HK-2 (cell line): ENCODE measurements at regions not wholly inside any gene's neighbourhood (a gene's known extent, or its start where the extent isn't known, plus 50 kb on each side); places are given as distances from the start of the nearest gene placed in this dataset.
A peak's percentile ranks its signal among the peaks of the same experiment; 100 is the strongest.

Experiments used
- DNase-seq: peaks from one replicate; pipeline ENCODE4 v3.0.0-alpha.2; 2018; ENCODE audit not compliant: unreplicated experiment

DNA sequence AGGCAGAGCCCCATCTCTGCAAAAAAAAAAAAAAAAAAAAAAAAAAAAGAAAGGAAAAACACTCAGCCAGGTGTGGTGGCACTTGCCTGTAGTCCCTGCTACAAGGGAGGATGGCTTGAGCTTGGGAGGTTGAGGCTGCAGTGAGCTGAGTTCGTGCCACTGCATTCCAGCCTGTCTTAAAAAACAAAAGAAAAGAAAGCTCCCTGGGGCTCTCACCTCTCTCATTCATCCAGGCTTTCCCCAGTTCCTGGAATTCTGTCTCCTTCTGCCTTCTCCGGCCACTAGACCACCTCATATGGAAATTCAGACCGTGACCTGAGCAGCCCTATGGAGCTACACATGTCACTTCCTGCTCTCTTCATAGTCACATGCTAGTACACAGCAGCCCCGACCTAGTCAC, 101.1 kb upstream of the TAB2 start:
- no peak for DNase-seq

- DNase-seq: no peak
Measured at GRCh38 chr6:149217466-149217888, 100.0 kb upstream of the TAB2 start.

- DNase-seq: no peak
Measured at GRCh38 chr6:149218471-149218870, 99.0 kb upstream of the TAB2 start.

DNA sequence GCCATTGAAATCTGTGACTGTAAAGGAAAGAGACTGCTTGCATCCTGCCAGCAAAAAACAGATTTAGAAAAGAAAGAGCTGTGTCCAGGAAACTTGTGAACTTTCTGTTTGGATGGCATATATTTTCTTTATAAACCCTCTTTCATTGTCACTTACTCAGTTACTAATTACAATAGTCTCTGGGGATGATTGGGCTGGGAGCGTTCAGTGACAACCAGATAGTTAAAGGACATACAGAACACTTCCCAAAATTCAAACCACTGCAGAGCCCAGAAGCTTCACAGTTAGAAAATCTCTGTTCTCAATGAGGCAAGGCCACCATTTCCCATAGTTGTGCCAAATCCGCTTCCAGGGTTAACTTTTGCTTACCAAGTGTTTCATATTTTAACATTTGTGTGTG, 98.6 kb upstream of the TAB2 start:
- no peak for DNase-seq

DNA sequence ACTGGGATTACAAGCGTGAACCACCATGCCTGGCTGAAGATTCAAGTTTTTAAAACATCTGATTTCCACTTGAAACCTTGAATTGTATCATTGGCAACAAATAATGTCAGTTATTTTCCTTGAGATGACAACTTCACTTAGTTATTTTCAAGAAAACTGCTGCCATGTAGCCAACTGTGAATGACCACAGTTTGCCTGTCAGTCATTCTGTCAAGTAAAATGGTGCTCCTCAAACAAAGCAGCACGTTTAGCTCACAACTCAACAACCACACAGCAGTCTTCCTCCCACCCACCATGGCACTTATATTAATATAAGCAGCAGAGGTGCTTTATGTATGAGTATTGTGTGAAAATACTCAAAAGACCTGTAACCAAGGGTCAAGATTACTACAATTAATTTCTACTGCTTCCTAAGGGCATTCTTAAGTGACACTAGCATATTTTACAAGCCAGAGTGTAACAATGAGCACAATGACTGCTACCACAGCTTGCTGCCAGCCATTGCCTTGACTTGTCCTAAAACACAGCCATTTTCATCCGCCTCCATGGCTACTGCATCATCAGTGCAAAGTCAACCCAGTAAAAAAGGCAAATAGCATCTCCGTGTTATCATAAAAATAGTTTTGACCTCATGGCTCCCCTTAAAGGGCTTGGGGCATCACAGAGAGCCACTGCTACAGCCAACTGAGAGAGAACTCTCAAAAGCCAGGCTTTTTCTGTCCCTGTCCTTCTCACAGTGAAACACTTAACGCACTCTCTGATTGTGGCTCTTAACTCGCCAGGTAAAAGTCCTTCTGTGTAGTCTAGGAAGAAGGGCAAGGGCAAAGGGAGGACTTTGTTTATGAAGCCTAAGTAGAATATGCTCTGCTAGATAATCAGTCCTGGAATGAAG, 96.4 kb upstream of the TAB2 start:
- DNase-seq: no peak

GRCh38 chr6:149221774-149222070, 95.8 kb upstream of the TAB2 start:
- no peak for DNase-seq

DNA sequence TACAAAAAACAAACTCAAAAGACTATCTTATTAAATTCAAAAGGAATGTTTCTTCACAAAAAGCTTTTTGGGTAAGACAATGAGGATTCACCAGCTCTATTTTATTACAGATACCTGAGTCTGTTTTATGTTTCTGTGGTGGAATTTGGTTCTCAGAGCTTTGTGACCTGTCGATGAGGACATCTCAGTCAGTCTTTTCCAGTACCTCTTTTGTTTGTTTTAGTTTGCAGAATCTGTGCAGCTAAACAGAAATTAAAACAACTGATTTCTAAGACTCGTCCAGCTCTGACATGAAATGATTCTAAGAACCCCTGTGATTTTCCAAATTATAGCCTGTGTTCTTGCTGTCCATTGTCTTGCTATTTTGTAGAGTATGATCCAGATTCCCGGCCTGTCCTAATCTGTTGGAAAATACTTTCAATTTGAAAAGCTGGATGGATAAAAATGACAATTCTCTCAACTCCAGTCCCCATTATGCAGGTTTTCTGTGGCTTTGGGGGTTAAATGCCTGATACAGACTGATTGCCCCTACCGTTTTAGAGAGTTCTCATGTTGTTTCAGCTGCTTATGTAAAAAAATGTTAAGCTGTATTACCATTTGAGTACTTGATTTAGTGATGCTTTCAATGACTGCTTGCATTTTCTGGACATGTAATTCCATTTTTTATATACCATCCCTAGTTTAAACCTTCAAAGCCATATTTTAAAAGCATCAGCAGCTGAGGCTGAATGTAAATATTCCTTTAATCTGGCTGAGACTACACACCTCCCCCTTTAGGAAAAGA, 94.2 kb upstream of the TAB2 start:
- DNase-seq: no peak

DNA sequence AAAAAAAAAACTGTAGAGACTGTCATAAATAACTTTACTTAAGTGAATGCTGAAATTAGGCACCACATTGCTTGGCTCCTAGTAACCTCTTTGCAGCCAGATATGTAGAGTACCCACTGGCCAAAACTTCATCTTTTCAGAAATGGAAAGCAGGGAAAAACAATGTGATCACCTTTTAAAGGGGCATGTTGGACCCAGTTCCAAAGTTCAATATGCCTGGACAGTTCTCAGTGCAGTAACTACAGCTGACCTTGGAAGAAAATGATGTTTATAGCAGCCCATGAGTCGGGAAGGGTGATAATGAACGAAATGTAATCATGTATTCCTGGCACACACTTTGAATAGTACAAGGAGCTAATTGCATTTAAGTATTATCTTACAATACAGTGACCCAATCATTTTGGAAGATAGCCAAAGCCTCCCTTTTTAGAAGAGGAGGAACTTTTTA, 93.6 kb upstream of the TAB2 start:
- DNase-seq: no peak

GRCh38 chr6:149224399-149224798, 93.1 kb upstream of the TAB2 start:
- DNase-seq: no peak

- DNase-seq: no peak
Measured at GRCh38 chr6:149225370-149225769, 92.1 kb upstream of the TAB2 start.

GRCh38 chr6:149225946-149226345, 91.6 kb upstream of the TAB2 start:
- no peak for DNase-seq

DNA sequence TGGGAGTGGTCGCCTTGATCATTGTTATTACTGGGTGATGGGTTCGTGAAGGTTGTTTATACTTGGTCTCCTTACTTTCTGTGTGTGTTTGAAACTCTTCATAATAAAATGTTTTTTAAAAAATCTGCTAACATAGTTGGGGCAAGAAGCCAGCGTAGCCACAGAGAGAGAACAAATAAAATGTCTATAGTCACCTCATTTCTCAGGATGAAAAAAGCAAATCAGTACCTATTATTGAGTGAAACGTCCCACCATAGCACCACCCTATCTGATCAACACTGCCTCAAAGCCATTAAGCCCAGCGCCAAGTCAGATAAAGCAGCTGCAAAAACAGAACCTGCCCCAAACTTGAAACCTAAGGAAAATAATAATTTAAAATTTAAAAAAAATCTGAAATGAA, 89.7 kb upstream of the TAB2 start:
- DNase-seq: no peak

DNA sequence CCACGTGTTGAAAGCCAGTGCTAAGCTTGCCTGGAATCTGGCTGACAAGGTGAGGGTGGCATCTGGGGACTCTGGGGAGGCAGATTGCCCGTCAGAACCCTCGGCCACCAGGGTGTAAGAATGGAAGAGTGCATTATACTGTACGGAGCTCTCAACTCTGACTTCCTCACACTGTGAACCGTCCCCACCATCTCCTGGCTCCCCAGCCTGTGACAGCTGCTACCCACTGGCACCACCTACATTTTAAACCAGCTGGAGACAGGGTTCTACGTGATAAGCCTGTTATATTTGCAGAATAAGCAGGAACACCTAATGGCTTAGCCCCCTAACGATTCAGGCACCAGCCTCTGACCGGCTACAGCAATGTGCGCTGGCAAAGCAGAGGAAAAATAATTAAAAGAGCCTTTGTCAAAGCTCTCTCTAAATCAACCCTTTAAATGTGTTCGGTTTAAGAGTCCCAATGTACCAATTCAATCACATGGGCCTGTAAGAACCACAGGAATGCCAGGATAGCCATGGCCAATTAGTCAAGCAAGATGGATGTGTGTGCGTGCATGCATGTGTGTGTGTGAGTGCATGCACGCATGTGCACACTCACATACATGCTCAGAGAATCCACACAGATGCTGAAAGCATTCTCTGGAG, 89.1 kb upstream of the TAB2 start:
- DNase-seq: no peak

DNA sequence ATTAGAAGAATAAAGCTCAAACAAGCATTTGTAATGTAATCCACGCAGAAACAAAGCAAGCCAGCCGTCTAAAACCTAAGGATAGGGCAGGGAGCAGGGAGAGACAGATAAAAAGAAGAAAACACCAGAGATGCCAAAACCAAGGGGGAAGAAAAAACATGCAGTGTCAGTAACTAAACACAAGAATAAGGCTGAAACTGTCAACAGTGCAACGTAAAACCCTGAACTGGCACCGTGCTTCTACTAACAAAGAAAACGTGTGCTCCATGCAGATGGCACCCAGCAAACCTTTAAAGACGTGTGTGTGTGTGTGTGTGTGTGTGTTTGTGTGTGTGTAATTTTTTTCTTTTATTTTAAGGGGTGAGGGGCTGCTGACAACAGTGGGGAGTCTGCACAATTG, 88.4 kb upstream of the TAB2 start:
- no peak for DNase-seq

DNA sequence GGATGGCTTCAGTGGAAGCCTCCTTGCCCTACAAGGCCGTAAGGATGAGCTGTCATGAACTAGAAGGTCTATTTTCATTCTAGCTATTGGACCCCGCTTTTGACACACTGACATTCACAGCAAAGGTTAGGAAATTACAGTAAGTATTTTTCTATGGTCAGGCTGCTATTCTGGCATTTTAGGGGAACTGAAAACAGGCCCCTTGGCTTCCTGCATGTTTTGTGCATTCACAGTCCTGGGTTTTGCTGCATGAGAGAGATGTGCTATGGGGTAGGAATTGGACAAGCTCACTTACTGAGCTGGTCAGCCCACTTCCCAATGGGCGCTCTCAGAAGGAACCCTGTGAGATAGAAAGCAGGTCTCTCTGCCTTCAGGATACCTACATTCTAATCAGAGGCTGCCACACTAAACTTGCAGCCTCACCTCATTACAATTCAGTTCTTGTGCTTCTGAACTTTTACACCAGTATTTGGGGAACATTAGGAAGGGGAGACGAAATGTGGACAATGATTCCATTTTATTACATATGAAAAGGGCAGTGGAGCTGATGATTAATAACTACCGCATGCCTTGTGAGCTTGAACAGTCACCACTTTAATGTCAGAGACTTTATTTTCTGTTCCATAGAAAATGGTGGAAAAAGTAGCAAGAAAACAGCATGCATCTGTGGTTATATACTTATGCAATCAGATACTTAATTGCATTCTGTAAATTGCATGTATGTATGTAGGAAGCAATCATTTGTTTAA, 86.6 kb upstream of the TAB2 start:
- DNase-seq: no peak

- DNase-seq: no peak
Measured at GRCh38 chr6:149231778-149232177, 85.7 kb upstream of the TAB2 start.

DNA sequence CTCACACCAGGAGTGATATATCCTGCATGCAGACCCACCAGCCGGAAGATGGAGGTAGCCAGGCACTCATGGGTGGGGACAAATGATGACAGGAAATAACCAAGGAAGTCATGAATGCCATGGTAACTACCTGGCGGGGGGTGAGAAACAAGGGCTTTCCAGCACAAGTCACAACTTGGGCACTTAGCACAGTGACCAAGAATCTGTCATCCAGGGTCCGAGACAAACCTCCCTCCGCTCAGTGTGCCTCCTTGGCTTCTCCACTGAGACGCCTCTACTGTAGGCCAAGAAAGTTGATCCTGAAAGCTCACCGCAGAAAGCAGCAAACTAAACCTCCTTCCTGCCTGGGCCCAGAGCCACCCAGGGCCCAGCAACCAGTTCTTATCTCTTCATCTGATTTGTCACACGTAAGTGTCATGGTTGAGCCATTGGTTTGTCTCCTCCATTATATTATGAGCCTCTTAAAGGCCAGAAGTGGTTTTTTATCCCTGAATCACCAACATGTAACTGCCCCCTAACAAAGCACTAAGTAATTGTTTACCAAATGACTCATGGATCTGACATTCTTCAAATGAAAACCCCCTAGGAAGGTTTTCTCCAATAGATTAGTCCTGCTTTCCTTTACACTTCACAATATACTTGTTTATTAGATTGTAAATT, 84.3 kb upstream of the TAB2 start:
- DNase-seq: peak; percentile 81

GRCh38 chr6:149234051-149234962, 83.2 kb upstream of the TAB2 start:
- peak; percentile 46 for DNase-seq

GRCh38 chr6:149235130-149235561, 82.4 kb upstream of the TAB2 start:
- DNase-seq: peak; percentile 50

GRCh38 chr6:149236589-149236988, 80.9 kb upstream of the TAB2 start:
- no peak for DNase-seq
